HG02852 (cell line): ENCODE measurements at regions not wholly inside any gene's neighbourhood (a gene's known extent, or its start where the extent isn't known, plus 50 kb on each side); places are given as distances from the start of the nearest gene placed in this dataset.

Source experiments
- ATAC-seq: cut with Tn5 transposase; IDR thresholded peaks from one replicate; pipeline ENCODE4 v1.9.1; 2021; ENCODE audit warnings: mild to moderate bottlenecking, moderate library complexity; ENCODE audit not compliant: unreplicated experiment

GRCh38 chr2:152815634-152816257, 97.3 kb downstream of the ARL6IP6 start:
- no peak for ATAC-seq

GRCh38 chr2:152814475-152815030, 96.1 kb downstream of the ARL6IP6 start:
- ATAC-seq = no peak

- no peak for ATAC-seq
These were observed 94.9 kb downstream of the ARL6IP6 start for GRCh38 chr2:152813351-152813750.
